SK-N-SH (cell line): ENCODE measurements at regions not wholly inside any gene's neighbourhood (a gene's known extent, or its start where the extent isn't known, plus 50 kb on each side); places are given as distances from the start of the nearest gene placed in this dataset.

Experiments
- CHD2 ChIP-seq: fragments of 150-350 bp; IDR thresholded peaks from 2 replicates; pipeline ENCODE4 v1.6.1; 2018; ENCODE audit warnings: low read length; ENCODE audit not compliant: partially characterized antibody
- ELF1 ChIP-seq: IDR thresholded peaks from 2 replicates; pipeline ENCODE4 v1.4.0; 2012
- MEF2A ChIP-seq: IDR thresholded peaks from 2 replicates; pipeline ENCODE4 v1.4.0; 2012; ENCODE audit warnings: low read depth, borderline replicate concordance
- MXI1 ChIP-seq: IDR thresholded peaks from 2 replicates; pipeline ENCODE4 v1.6.1; 2012; ENCODE audit warnings: mild to moderate bottlenecking, low read depth, low read length, improper control_type of control experiment
- RFX5 ChIP-seq: IDR thresholded peaks from 2 replicates; pipeline ENCODE4 v1.6.1; 2012; ENCODE audit warnings: mild to moderate bottlenecking, improper control_type of control experiment, low read length
- TCF12 ChIP-seq: IDR thresholded peaks from 2 replicates; pipeline ENCODE4 v1.4.0; 2012
- small RNA-seq, 7 experiments: library from RNA; depleted of rRNA; stranded (forward); fragments of <200 nt; gene quantifications; one replicate each; pipeline ENCODE3, GENCODE V24; 2012
- TF ChIP-seq, protein P1 (sequence below): IDR thresholded peaks from 2 replicates; pipeline ENCODE4 v1.6.1; 2012; ENCODE audit warnings: mild to moderate bottlenecking, low read depth, low read length, moderate library complexity
- TF ChIP-seq, protein P2 (sequence below): fragments of 150-350 bp; IDR thresholded peaks from 2 replicates; pipeline ENCODE4 v1.6.1; 2017; ENCODE audit warnings: antibody characterized with exemption, low read length, low read depth, borderline replicate concordance

- TF ChIP-seq, protein P1, sequence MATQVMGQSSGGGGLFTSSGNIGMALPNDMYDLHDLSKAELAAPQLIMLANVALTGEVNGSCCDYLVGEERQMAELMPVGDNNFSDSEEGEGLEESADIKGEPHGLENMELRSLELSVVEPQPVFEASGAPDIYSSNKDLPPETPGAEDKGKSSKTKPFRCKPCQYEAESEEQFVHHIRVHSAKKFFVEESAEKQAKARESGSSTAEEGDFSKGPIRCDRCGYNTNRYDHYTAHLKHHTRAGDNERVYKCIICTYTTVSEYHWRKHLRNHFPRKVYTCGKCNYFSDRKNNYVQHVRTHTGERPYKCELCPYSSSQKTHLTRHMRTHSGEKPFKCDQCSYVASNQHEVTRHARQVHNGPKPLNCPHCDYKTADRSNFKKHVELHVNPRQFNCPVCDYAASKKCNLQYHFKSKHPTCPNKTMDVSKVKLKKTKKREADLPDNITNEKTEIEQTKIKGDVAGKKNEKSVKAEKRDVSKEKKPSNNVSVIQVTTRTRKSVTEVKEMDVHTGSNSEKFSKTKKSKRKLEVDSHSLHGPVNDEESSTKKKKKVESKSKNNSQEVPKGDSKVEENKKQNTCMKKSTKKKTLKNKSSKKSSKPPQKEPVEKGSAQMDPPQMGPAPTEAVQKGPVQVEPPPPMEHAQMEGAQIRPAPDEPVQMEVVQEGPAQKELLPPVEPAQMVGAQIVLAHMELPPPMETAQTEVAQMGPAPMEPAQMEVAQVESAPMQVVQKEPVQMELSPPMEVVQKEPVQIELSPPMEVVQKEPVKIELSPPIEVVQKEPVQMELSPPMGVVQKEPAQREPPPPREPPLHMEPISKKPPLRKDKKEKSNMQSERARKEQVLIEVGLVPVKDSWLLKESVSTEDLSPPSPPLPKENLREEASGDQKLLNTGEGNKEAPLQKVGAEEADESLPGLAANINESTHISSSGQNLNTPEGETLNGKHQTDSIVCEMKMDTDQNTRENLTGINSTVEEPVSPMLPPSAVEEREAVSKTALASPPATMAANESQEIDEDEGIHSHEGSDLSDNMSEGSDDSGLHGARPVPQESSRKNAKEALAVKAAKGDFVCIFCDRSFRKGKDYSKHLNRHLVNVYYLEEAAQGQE: no peak
- TF ChIP-seq MXI1 (no peak), MEF2A (no peak), TCF12 (no peak), CHD2 (no peak), RFX5 (no peak), ELF1 (no peak)
- TF ChIP-seq, protein P2, sequence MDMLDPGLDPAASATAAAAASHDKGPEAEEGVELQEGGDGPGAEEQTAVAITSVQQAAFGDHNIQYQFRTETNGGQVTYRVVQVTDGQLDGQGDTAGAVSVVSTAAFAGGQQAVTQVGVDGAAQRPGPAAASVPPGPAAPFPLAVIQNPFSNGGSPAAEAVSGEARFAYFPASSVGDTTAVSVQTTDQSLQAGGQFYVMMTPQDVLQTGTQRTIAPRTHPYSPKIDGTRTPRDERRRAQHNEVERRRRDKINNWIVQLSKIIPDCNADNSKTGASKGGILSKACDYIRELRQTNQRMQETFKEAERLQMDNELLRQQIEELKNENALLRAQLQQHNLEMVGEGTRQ: no peak
- TF ChIP-seq, all 33 proteins: peak for 0
These were observed 1178.6 kb upstream of the CDH10 start (continued) for GRCh38 chr5:25823330-25823873.

Small RNA genes lying in the stretch of these regions (small RNA-seq; reads per million reads assigned to genes)
- gene AC113347.2 (0 reads per million in 7 experiments), gene AC113347.3 (0 reads per million in 7 experiments), gene RNU4-43P (0 reads per million in 7 experiments)
